NT2/D1 (cell line): ENCODE measurements at regions not wholly inside any gene's neighbourhood (a gene's known extent, or its start where the extent isn't known, plus 50 kb on each side); places are given as distances from the start of the nearest gene placed in this dataset.

Experiments
- DNase-seq: peaks from one replicate; pipeline ENCODE4 v3.0.0-alpha.2; 2011; ENCODE audit warnings: low read depth, low spot score
- H3K27me3 ChIP-seq: 2 replicates; pipeline ENCODE4 v1.6.0; 2011; ENCODE audit warnings: mild to moderate bottlenecking; ENCODE audit not compliant: insufficient read length, insufficient read depth
- H3K36me3 ChIP-seq: 2 replicates; pipeline ENCODE4 v1.6.1; 2011; ENCODE audit warnings: mild to moderate bottlenecking, low read length, mixed read lengths; ENCODE audit not compliant: insufficient read depth, insufficient read length
- H3K4me1 ChIP-seq: 2 replicates; pipeline ENCODE4 v1.5.1; 2011; ENCODE audit not compliant: insufficient read depth, insufficient read length
- H3K4me3 ChIP-seq: 2 replicates; pipeline ENCODE4 v1.5.1; 2011; ENCODE audit warnings: low read depth; ENCODE audit not compliant: insufficient read length
- H3K9ac ChIP-seq: 2 replicates; pipeline ENCODE4 v1.6.0; 2011; ENCODE audit warnings: low read depth; ENCODE audit not compliant: insufficient read length
- H3K9me3 ChIP-seq: 2 replicates; pipeline ENCODE4 v1.5.1; 2011; ENCODE audit warnings: mild to moderate bottlenecking, low read length; ENCODE audit not compliant: insufficient read depth
- SUZ12 ChIP-seq: IDR thresholded peaks from 2 replicates; pipeline ENCODE4 v1.6.1; 2011; ENCODE audit not compliant: insufficient read length, insufficient read depth; ENCODE audit errors: extremely low read depth
- YY1 ChIP-seq: IDR thresholded peaks from 2 replicates; pipeline ENCODE4 v1.6.1; 2011; ENCODE audit not compliant: insufficient read length, insufficient read depth
- ZNF274 ChIP-seq: IDR thresholded peaks from 2 replicates; pipeline ENCODE4 v1.6.1; 2011; ENCODE audit warnings: mild to moderate bottlenecking, low read depth, low read length

- Histone ChIP-seq H3K27me3 (no peaks in the 10 kb centered on the region), H3K36me3 (no peaks in the 10 kb centered on the region), H3K9ac (no peak overlapping the region), H3K4me1 (no peaks in the 10 kb centered on the region), H3K9me3 (0 out of 2 replicates have a peak, but pooled peaks cover 5% of the 10 kb centered on the region), H3K4me3 (no peak overlapping the region)
- no peak for TF ChIP-seq ZNF274
- TF ChIP-seq SUZ12 = no peak
- no peak for TF ChIP-seq YY1
- DNase-seq = no peak
Measured at GRCh38 chr3:31450345-31450744, 82.4 kb upstream of the STT3B start.

- 0 out of 2 replicates have a peak, but pooled peaks cover 5% of the 10 kb centered on the region for H3K9me3 ChIP-seq
Measured at GRCh38 chr3:31452495-31453106, 80.1 kb upstream of the STT3B start.

DNA sequence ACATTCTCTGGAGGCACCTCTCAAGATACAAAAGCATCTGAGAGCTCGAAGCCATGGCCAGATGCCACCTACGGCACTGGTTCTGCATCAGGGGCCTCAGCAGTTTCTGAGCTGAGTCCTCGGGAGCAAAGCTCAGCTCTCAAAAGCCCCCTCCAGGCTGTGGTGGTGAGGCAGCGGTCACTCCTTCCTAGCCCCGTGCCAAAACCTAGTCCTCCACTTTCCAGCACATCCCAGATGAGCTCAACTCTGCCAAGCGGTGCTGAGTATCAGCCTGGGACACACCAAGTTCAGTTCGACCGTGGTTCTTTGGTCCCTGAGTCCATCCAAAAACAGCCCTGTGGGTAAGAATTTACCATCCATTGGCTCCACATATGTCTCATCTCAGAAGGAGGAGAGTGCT lies 79.3 kb upstream of the STT3B start:
- H3K9ac ChIP-seq = no peak overlapping the region
- TF ChIP-seq ZNF274 (no peak), YY1 (no peak), SUZ12 (no peak)

More at GRCh38 chr3:31452495-31453106, 80.1 kb upstream of the STT3B start:
- no peak for DNase-seq
- Histone ChIP-seq H3K4me3 (no peak overlapping the region), H3K27me3 (no peaks in the 10 kb centered on the region), H3K36me3 (no peaks in the 10 kb centered on the region), H3K9ac (no peak overlapping the region), H3K4me1 (no peaks in the 10 kb centered on the region)
- TF ChIP-seq ZNF274 = no peak
- no peak for TF ChIP-seq YY1
- TF ChIP-seq SUZ12 = no peak

DNA sequence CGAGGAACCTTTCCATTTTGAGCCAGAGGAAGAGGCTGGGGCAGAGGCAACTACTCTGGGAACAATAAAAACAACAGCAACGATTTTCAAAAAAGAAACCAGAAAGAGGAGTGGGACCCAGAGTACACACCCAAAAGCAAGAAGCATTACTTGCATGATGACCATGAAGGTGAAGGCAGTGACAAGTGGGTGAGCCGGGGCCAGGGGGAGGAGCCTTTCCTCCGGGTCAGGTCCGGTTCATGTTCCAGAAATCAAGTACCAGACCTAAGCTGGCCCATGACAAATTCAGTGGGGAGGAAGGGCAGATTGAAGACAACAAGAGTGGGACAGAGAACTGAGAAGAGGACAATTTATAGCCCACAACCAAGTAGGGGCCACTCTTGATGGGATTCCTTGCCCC lies 77.2 kb upstream of the STT3B start:
- no peak for DNase-seq
- Histone ChIP-seq H3K36me3 (no peaks in the 10 kb centered on the region), H3K27me3 (no peaks in the 10 kb centered on the region), H3K4me3 (no peak overlapping the region), H3K9ac (no peak overlapping the region), H3K9me3 (no peaks in the 10 kb centered on the region), H3K4me1 (no peaks in the 10 kb centered on the region)
- no peak for TF ChIP-seq SUZ12

More for the DNA sequence above, 79.3 kb upstream of the STT3B start:
- Histone ChIP-seq H3K4me1 (no peaks in the 10 kb centered on the region), H3K4me3 (no peak overlapping the region), H3K9me3 (0 out of 2 replicates have a peak, but pooled peaks cover 5% of the 10 kb centered on the region), H3K36me3 (no peaks in the 10 kb centered on the region), H3K27me3 (no peaks in the 10 kb centered on the region)
- DNase-seq = no peak

DNA sequence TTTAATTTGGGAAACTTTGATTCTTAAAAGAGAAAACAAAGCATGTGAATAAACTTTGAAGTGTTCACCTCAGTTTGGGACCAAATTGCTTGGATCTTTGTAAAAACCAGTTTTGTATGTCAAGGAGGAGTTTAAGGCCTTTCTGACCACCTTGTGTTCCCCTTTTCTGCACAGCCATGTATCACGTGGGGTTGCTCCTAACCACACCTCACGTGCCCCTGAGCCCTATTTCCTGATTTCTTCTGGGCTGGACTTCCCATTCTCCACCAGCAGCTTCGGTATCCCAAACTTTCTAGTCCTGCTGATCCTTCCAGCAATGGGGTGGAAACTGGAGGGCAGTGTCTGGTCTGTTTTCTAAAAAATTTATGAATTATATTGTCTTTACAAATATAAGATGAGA lies 76.4 kb upstream of the STT3B start:
- TF ChIP-seq ZNF274 (no peak), YY1 (no peak), SUZ12 (no peak)
- H3K9ac ChIP-seq = no peak overlapping the region
- H3K27me3 ChIP-seq = no peaks in the 10 kb centered on the region
- no peak overlapping the region for H3K4me3 ChIP-seq
- H3K9me3 ChIP-seq = no peaks in the 10 kb centered on the region
- H3K36me3 ChIP-seq = no peaks in the 10 kb centered on the region
- no peak for DNase-seq
- H3K4me1 ChIP-seq = no peaks in the 10 kb centered on the region

DNA sequence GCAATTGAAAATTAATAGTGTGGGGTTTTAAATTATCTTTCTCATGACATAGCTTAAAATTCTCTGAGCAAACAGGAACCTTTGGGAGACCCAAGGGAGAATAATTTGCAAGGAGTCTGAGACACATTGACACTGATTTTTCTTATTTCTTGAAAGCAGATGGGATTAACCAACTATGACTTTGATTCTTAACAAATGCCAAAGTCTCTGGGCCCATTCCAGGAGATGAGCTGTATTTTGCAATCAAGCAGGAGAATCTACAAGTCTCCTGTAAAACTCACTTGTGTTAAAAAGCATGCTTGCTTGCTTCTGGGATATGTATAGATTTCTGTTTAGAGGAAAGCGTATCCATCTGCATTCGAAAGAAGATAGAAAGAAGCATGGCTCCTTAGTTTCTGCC lies 71.3 kb upstream of the STT3B start:
- TF ChIP-seq ZNF274 (no peak), YY1 (no peak), SUZ12 (no peak)
- Histone ChIP-seq H3K36me3 (no peaks in the 10 kb centered on the region), H3K27me3 (no peaks in the 10 kb centered on the region), H3K9me3 (no peaks in the 10 kb centered on the region), H3K9ac (no peak overlapping the region), H3K4me1 (no peaks in the 10 kb centered on the region), H3K4me3 (no peak overlapping the region)
- DNase-seq = no peak

DNA sequence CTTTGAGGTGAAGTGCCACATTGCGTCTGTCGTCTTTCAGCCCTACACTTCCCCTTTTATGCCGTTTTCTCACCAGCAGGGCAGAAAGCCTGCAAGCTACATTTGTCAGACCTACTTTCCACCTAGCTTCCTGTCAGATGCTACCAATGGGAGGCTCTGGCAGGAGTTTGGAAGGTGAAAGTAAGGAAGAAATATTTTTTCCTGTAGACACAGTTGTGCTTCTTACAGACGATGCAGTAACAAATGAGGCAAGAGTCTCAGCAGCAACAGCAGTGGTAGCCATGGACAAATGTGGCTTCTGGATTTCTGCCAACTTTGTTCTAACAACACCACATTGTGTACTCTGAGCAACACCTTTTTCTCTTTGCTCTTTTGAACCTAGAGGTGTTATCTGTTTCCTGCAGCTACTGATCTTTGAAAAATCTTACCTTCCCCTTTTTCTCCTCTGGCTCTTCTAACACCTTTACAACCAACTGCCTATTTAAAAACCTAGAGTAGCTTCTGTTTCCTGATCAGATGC lies 70.6 kb upstream of the STT3B start:
- TF ChIP-seq ZNF274 (no peak), SUZ12 (no peak), YY1 (no peak)
- Histone ChIP-seq H3K4me3 (no peak overlapping the region), H3K4me1 (no peaks in the 10 kb centered on the region), H3K9ac (no peak overlapping the region), H3K27me3 (no peaks in the 10 kb centered on the region), H3K9me3 (no peaks in the 10 kb centered on the region), H3K36me3 (no peaks in the 10 kb centered on the region)
- no peak for DNase-seq

- Histone ChIP-seq H3K4me3 (no peak overlapping the region), H3K9me3 (no peaks in the 10 kb centered on the region), H3K27me3 (no peaks in the 10 kb centered on the region), H3K36me3 (no peaks in the 10 kb centered on the region), H3K9ac (no peak overlapping the region), H3K4me1 (no peaks in the 10 kb centered on the region)
- DNase-seq = no peak
- TF ChIP-seq ZNF274 (no peak), YY1 (no peak), SUZ12 (no peak)
Measured at GRCh38 chr3:31465999-31466398, 66.7 kb upstream of the STT3B start.
